NT2/D1 (cell line): ENCODE measurements at regions not wholly inside any gene's neighbourhood (a gene's known extent, or its start where the extent isn't known, plus 50 kb on each side); places are given as distances from the start of the nearest gene placed in this dataset.

Experiments
- SUZ12 ChIP-seq: IDR thresholded peaks from 2 replicates; pipeline ENCODE4 v1.6.1; 2011; ENCODE audit not compliant: insufficient read length, insufficient read depth; ENCODE audit errors: extremely low read depth
- YY1 ChIP-seq: IDR thresholded peaks from 2 replicates; pipeline ENCODE4 v1.6.1; 2011; ENCODE audit not compliant: insufficient read length, insufficient read depth
- ZNF274 ChIP-seq: IDR thresholded peaks from 2 replicates; pipeline ENCODE4 v1.6.1; 2011; ENCODE audit warnings: mild to moderate bottlenecking, low read depth, low read length

DNA sequence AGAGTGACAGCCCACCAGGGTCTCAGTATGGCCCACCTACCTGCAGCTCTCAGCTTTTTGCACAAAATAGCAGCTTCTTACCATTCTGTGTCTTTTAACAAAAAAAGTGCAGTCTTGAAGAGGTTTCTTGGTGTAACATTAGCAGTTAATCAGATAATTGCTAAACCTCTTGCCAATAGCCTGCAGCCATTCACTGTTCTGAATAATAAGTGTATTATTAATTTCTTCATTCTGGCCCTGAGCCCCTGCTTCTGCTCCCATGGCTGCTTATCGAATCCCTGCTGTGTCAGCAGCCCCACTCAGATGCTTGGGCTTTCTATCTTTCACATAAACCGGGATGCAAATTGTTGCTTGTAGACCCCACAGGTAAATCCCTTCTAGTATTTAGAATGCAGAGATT lies 485.9 kb downstream of the CAAP1 start:
- TF ChIP-seq YY1 (no peak), SUZ12 (no peak), ZNF274 (no peak)
